HCT116 (cell line): ENCODE measurements at regions not wholly inside any gene's neighbourhood (a gene's known extent, or its start where the extent isn't known, plus 50 kb on each side); places are given as distances from the start of the nearest gene placed in this dataset.
A peak's percentile ranks its signal among the peaks of the same experiment; 100 is the strongest.
"Not testable (repeated sequence)": the region's sequence is repeated elsewhere in the genome, so short reads cannot be mapped to it uniquely, and the experiment has no call there.

Experiments used
- ATAC-seq: fragments of 200-7000 bp; cut with Tn5 transposase; 2 replicates; pipeline ENCODE4 v1.9.1; 2020; ENCODE audit warnings: mild to moderate bottlenecking, moderate library complexity
- BruUV-seq: library from RNA; stranded (reverse); fragments of 400-500 nt; replicated peaks from 2 replicates; lab custom pipeline; 2021; lab: Mats Ljungman, UMichigan
- CTCF ChIA-PET: fragments of 300-600 bp; sonication (Branson Sonifier 250); formaldehyde crosslinking; loops from one replicate; lab custom pipeline; 2021; ENCODE audit warnings: antibody characterized with exemption; lab: Charles Lee
- POLR2A ChIA-PET: fragments of 300-600, 350-600 bp; sonication (Branson Sonifier 250); formaldehyde crosslinking; loops from one replicate; lab custom pipeline; 2021; ENCODE audit warnings: antibody characterized with exemption; lab: Charles Lee
- RAD21 ChIA-PET, 2 experiments: fragments of 300-600 bp; sonication (Branson Sonifier 250); formaldehyde crosslinking; loops; one replicate each; lab custom pipeline; 2023; ENCODE audit warnings: low total read pairs in 2 of 2; ENCODE audit not compliant: uncharacterized antibody in 2 of 2, unreplicated experiment in 2 of 2, low non-redundant PET in 1 of 2; lab: Charles Lee
- DNase-seq: peaks from one replicate; pipeline ENCODE4 v3.0.0-alpha.2; 2010; ENCODE audit warnings: low read depth, low spot score
- H2AFZ ChIP-seq: fragments of 200-600 bp; shearing (Covaris generic), sonication (generic); 2 replicates; pipeline ENCODE4 v1.6.1; 2017; ENCODE audit warnings: low read depth, mixed run types, mixed read lengths, antibody characterized with exemption, low read length; ENCODE audit not compliant: poor library complexity, severe bottlenecking
- H3K27ac ChIP-seq: 2 replicates; pipeline ENCODE4 v1.5.1; 2012; ENCODE audit warnings: low read depth, low read length
- H3K27me3 ChIP-seq: fragments of 200-600 bp; sonication (generic); 2 replicates; pipeline ENCODE4 v1.6.1; 2016; ENCODE audit warnings: mixed run types, low read length, mixed read lengths; ENCODE audit not compliant: insufficient read depth
- H3K36me3 ChIP-seq, 2 experiments: fragments of 200-500 bp in 1 of 2; fragments of 200-600 bp in 1 of 2; sonication (Bioruptor generic) in 1 of 2; sonication (generic) in 1 of 2; 2 replicates each; pipeline versions ENCODE4 v1.5.1 to v1.6.1; 2014 to 2016; ENCODE audit warnings: low read length in 2 of 2, inconsistent platforms in 1 of 2, mixed read lengths in 1 of 2, mixed run types in 1 of 2; ENCODE audit not compliant: insufficient read depth in 2 of 2, control insufficient read depth in 1 of 2
- H3K4me1 ChIP-seq, 2 experiments: fragments of 200-600 bp in 1 of 2; sonication (generic) in 1 of 2; 2 replicates each; pipeline versions ENCODE4 v1.5.1 to v1.6.1; 2012 to 2017; ENCODE audit warnings: low read length in 2 of 2, inconsistent platforms in 1 of 2, mild to moderate bottlenecking in 1 of 2, mixed read lengths in 1 of 2, mixed run types in 1 of 2, moderate library complexity in 1 of 2; ENCODE audit not compliant: insufficient read depth in 2 of 2, control insufficient read depth in 1 of 2
- H3K4me2 ChIP-seq: fragments of 200-600 bp; sonication (generic); 2 replicates; pipeline ENCODE4 v1.6.1; 2017; ENCODE audit warnings: mixed run types, low read length, mixed read lengths
- H3K4me3 ChIP-seq, 2 experiments: fragments of 200-600 bp in 1 of 2; sonication (generic) in 1 of 2; replicated peaks in 1 of 2; 2 replicates each; pipeline ENCODE4 v1.5.1; 2011 to 2016; ENCODE audit warnings: low read length in 2 of 2, control low read depth in 1 of 2, low read depth in 1 of 2, mild to moderate bottlenecking in 1 of 2, mixed read lengths in 1 of 2, mixed run types in 1 of 2
- H3K79me2 ChIP-seq: fragments of 200-600 bp; sonication (generic); 2 replicates; pipeline ENCODE4 v1.6.1; 2017; ENCODE audit warnings: mild to moderate bottlenecking, mixed run types, low read length, moderate library complexity, mixed read lengths; ENCODE audit not compliant: insufficient read depth
- H3K9ac ChIP-seq: fragments of 200-600 bp; sonication (generic); 2 replicates; pipeline ENCODE4 v1.6.1; 2016; ENCODE audit warnings: low read length, mixed read lengths
- H3K9me2 ChIP-seq: fragments of 200-600 bp; sonication (generic), shearing (Covaris generic); 2 replicates; pipeline ENCODE4 v1.6.1; 2017; ENCODE audit warnings: mixed run types, mild to moderate bottlenecking, moderate library complexity; ENCODE audit not compliant: insufficient read depth
- H3K9me3 ChIP-seq, 2 experiments: fragments of 200-500 bp in 1 of 2; fragments of 200-600 bp in 1 of 2; sonication (Bioruptor generic) in 1 of 2; sonication (generic) in 1 of 2; 2 replicates each; pipeline ENCODE4 v1.6.1; 2014 to 2017; ENCODE audit warnings: low read length in 2 of 2, mixed read lengths in 2 of 2, inconsistent platforms in 1 of 2, low read depth in 1 of 2, mild to moderate bottlenecking in 1 of 2, mixed run types in 1 of 2, moderate library complexity in 1 of 2; ENCODE audit not compliant: control insufficient read depth in 1 of 2, insufficient read depth in 1 of 2
- H4K20me1 ChIP-seq: fragments of 200-600 bp; sonication (generic), shearing (Covaris generic); 2 replicates; pipeline ENCODE4 v1.6.1; 2017; ENCODE audit warnings: mixed run types, mild to moderate bottlenecking, moderate library complexity; ENCODE audit not compliant: insufficient read depth
- intact Hi-C: fragments of 100-400 bp; cut with micrococcal nuclease; formaldehyde crosslinking; loops from 2 replicates; pipeline ENCODE4 v1.10.0; 2022

DNA sequence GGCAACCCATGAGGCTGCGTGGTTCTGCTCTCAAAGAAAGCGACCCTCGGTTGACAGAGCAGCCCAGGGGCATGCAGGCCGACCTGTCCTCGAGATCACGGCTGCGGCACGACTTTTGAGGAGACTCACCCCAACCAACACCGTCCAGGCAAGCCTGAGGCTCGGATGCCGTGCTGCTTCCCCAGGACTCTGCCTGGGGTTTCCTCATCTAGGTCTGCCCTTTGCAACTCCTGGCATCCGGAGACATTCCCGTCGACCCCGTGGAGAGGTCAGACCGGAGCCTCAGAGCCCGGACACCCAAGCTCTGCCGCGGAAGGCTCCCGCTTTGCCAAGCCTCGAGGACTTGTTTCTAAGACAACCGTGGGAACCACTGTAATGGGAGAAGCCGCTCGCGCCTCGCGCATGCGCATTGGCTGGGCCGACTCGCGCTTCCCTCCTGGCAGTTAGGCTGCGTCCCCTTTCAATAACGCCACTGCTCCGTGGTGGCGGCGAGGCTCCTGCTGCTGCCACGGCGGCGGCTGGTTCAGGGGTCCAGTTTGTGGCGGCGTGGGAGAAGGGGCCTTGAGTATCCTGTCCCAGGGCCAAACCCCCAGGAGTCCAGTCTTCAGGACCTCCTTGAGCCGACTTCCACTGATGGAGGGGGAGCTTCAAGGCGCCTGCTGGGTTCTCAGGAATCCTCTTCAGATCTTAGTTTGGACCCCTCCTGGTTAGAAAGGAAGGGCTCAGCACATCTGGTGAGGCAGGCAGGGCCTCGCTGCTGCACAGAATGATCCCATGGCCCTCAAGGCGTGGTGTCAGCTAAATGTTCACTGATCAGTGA, 101.7 kb upstream of the ZNF337 start:
- H3K4me1 ChIP-seq, DNase-seq, CTCF ChIA-PET, H3K36me3 ChIP-seq, H3K4me3 ChIP-seq, intact Hi-C loops, H3K4me2 ChIP-seq, H3K9ac ChIP-seq, POLR2A ChIA-PET, H4K20me1 ChIP-seq, H3K79me2 ChIP-seq, H3K9me3 ChIP-seq, H3K27ac ChIP-seq, H2AFZ ChIP-seq, RAD21 ChIA-PET, BruUV-seq, H3K9me2 ChIP-seq, H3K27me3 ChIP-seq: not testable (repeated sequence)
- peak; percentile 75 for ATAC-seq

GRCh38 chr20:25797062-25797461, 100.4 kb upstream of the ZNF337 start:
- POLR2A ChIA-PET, H3K27ac ChIP-seq, H3K9me2 ChIP-seq, H3K4me3 ChIP-seq, H3K79me2 ChIP-seq, H3K9ac ChIP-seq, RAD21 ChIA-PET, ATAC-seq, CTCF ChIA-PET, intact Hi-C loops, BruUV-seq, H3K9me3 ChIP-seq, H2AFZ ChIP-seq, H4K20me1 ChIP-seq, H3K27me3 ChIP-seq, H3K4me1 ChIP-seq, H3K36me3 ChIP-seq, H3K4me2 ChIP-seq, DNase-seq: not testable (repeated sequence)

- H3K9me2 ChIP-seq, H3K4me2 ChIP-seq, H3K9ac ChIP-seq, RAD21 ChIA-PET, CTCF ChIA-PET, H3K27me3 ChIP-seq, intact Hi-C loops, H4K20me1 ChIP-seq, H3K36me3 ChIP-seq, H3K79me2 ChIP-seq, H3K4me1 ChIP-seq, H3K9me3 ChIP-seq, ATAC-seq, H2AFZ ChIP-seq, H3K27ac ChIP-seq, DNase-seq, POLR2A ChIA-PET, H3K4me3 ChIP-seq, BruUV-seq: not testable (repeated sequence)
Observed at GRCh38 chr20:25777241-25777640, 80.6 kb upstream of the ZNF337 start.

GRCh38 chr20:25774711-25775110, 78.1 kb upstream of the ZNF337 start:
- H3K9ac ChIP-seq, CTCF ChIA-PET, DNase-seq, H4K20me1 ChIP-seq, H3K9me2 ChIP-seq, BruUV-seq, H3K27ac ChIP-seq, POLR2A ChIA-PET, RAD21 ChIA-PET, H3K36me3 ChIP-seq, intact Hi-C loops, ATAC-seq, H2AFZ ChIP-seq, H3K79me2 ChIP-seq, H3K27me3 ChIP-seq, H3K4me1 ChIP-seq, H3K9me3 ChIP-seq, H3K4me3 ChIP-seq, H3K4me2 ChIP-seq: not testable (repeated sequence)
